ENCODE measurements at regions not wholly inside any gene's neighbourhood (a gene's known extent, or its start where the extent isn't known, plus 50 kb on each side); places are given as distances from the start of the nearest gene placed in this dataset.

DNA sequence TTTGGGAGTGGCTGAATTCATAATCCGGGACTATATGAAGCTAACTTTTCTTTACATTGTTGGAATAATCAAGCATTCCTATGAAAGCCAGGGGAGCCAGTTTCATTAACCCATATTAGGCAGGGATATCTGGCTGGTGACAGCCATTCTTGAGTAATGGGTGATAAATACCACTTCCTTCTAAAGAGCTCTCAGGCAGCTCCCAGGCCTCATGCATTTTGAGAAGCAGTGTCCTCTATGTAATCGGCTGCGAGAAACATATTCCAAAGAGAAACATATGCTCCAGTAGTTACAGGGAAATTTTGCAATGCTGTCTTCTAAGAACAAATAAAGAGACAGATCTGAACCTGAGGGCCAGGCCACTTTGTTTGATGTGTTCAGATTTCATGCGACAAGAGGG lies 83.1 kb downstream of the MSX2 start:
- no peak for TF ChIP-seq POLR2A (IDR thresholded peaks at IDR 0.05; ENCODE audit: extremely low read depth, insufficient read length)
- no peak for TF ChIP-seq MYC (IDR thresholded peaks at IDR 0.05; ENCODE audit: low read depth, low read length)
- TF ChIP-seq, protein P1, sequence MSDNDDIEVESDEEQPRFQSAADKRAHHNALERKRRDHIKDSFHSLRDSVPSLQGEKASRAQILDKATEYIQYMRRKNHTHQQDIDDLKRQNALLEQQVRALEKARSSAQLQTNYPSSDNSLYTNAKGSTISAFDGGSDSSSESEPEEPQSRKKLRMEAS (IDR thresholded peaks at IDR 0.05; ENCODE audit: low read depth, low read length): no peak
- no peak for TF ChIP-seq CTCF (IDR thresholded peaks at IDR 0.05; ENCODE audit: low read depth, low read length)
- DNase-seq (ENCODE audit: low read depth): no peak

DNA sequence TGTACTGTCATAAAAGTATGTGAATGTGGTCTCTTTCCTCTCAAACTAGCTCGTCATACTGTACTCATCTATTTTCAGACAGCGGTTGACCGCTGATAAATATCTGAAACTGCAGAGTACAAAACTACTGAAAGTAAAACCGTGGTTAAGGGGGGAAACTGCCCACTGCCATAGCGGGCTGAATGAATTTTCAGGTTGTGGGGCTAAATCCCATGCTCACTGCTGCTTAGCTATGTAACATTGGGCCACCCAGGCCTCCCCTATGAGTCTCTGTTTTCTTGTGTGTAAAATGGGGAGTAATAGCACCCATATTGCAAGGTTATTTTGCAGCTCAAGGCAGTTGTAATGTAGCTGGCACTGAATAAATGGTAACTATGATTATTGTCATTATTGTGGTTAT lies 82.3 kb downstream of the MSX2 start:
- DNase-seq (ENCODE audit: low read depth): no peak
- H3K4me3 ChIP-seq (ENCODE audit: low read depth, low read length): no peak overlapping the region
- TF ChIP-seq CTCF (IDR thresholded peaks at IDR 0.05; ENCODE audit: low read depth, low read length): no peak
- TF ChIP-seq, protein P1 (IDR thresholded peaks at IDR 0.05; ENCODE audit: low read depth, low read length): no peak
- no peak for TF ChIP-seq MYC (IDR thresholded peaks at IDR 0.05; ENCODE audit: low read depth, low read length)

More for the DNA sequence above, 83.1 kb downstream of the MSX2 start:
- no peak overlapping the region for H3K4me3 ChIP-seq (ENCODE audit: low read depth, low read length)

DNA sequence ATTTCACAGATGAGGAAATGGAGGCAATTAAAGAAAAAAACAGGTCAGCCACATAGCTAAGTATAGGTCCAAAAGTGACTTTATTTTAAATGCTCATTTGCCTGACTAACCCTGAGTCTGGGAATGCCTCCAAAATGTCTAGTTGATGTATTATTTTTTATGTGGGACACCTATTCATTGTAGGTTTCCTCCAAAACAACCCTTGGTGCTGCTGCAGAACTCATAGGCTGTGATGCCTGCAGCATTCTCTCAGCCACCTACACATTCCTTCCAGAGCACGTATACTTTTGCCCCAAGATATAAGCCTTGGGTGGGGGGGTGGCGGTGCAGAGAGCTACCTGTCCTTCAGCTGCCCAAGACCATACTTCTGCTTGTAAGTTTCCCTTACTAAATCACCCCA lies 77.4 kb downstream of the MSX2 start:
- no peak overlapping the region for H3K4me3 ChIP-seq (ENCODE audit: low read depth, low read length)
- no peak for DNase-seq (ENCODE audit: low read depth)
- TF ChIP-seq CTCF (IDR thresholded peaks at IDR 0.05; ENCODE audit: low read depth, low read length) (no peak), POLR2A (IDR thresholded peaks at IDR 0.05; ENCODE audit: extremely low read depth, insufficient read length) (no peak), MYC (IDR thresholded peaks at IDR 0.05; ENCODE audit: low read depth, low read length) (no peak)
- TF ChIP-seq, protein P1 (IDR thresholded peaks at IDR 0.05; ENCODE audit: low read depth, low read length): no peak

- no peak for DNase-seq (ENCODE audit: low read depth)
Observed at GRCh38 chr5:174800435-174800834, 76.1 kb downstream of the MSX2 start.

GRCh38 chr5:174799121-174799520 lies 74.7 kb downstream of the MSX2 start:
- TF ChIP-seq CTCF (IDR thresholded peaks at IDR 0.05; ENCODE audit: low read depth, low read length): no peak
- TF ChIP-seq, protein P1 (IDR thresholded peaks at IDR 0.05; ENCODE audit: low read depth, low read length): no peak
- TF ChIP-seq POLR2A (IDR thresholded peaks at IDR 0.05; ENCODE audit: extremely low read depth, insufficient read length): no peak
- no peak for TF ChIP-seq MYC (IDR thresholded peaks at IDR 0.05; ENCODE audit: low read depth, low read length)
- H3K4me3 ChIP-seq (ENCODE audit: low read depth, low read length): no peak overlapping the region
- DNase-seq (ENCODE audit: low read depth): no peak

More at GRCh38 chr5:174800435-174800834, 76.1 kb downstream of the MSX2 start:
- H3K4me3 ChIP-seq (ENCODE audit: low read depth, low read length): no peak overlapping the region
- no peak for TF ChIP-seq CTCF (IDR thresholded peaks at IDR 0.05; ENCODE audit: low read depth, low read length)
- no peak for TF ChIP-seq MYC (IDR thresholded peaks at IDR 0.05; ENCODE audit: low read depth, low read length)
- TF ChIP-seq POLR2A (IDR thresholded peaks at IDR 0.05; ENCODE audit: extremely low read depth, insufficient read length): no peak
- TF ChIP-seq, protein P1 (IDR thresholded peaks at IDR 0.05; ENCODE audit: low read depth, low read length): no peak

GRCh38 chr5:174798551-174798951 lies 74.2 kb downstream of the MSX2 start:
- no peak for TF ChIP-seq POLR2A (IDR thresholded peaks at IDR 0.05; ENCODE audit: extremely low read depth, insufficient read length)
- no peak for TF ChIP-seq CTCF (IDR thresholded peaks at IDR 0.05; ENCODE audit: low read depth, low read length)
- TF ChIP-seq MYC (IDR thresholded peaks at IDR 0.05; ENCODE audit: low read depth, low read length): no peak
- TF ChIP-seq, protein P1 (IDR thresholded peaks at IDR 0.05; ENCODE audit: low read depth, low read length): no peak
- H3K4me3 ChIP-seq (ENCODE audit: low read depth, low read length): no peak overlapping the region
- DNase-seq (ENCODE audit: low read depth): no peak

Measured in NB4 (cell line).